Mucosa of descending colon (tissue), 3 donors: ENCODE measurements at regions not wholly inside any gene's neighbourhood (a gene's known extent, or its start where the extent isn't known, plus 50 kb on each side); places are given as distances from the start of the nearest gene placed in this dataset.
"Not testable (repeated sequence)": the region's sequence is repeated elsewhere in the genome, so short reads cannot be mapped to it uniquely, and the experiment has no call there.

Experiments
- ATAC-seq: fragments of 200-7000 bp; cut with Tn5 transposase; one replicate; pipeline ENCODE4 v1.9.1; 2020; ENCODE audit warnings: mild to moderate bottlenecking, moderate library complexity
- DNase-seq, 3 donors: peaks; one replicate each; pipeline ENCODE4 v3.0.0-alpha.2; 2020
- H3K36me3 ChIP-seq: fragments of 200-600 bp; one replicate; pipeline ENCODE4 v1.8.0; 2021; ENCODE audit warnings: low read depth, mild to moderate bottlenecking
- H3K4me1 ChIP-seq: fragments of 200-600 bp; one replicate; pipeline ENCODE4 v1.8.0; 2021; ENCODE audit warnings: low read depth, mild to moderate bottlenecking
- H3K4me3 ChIP-seq: fragments of 200-600 bp; one replicate; pipeline ENCODE4 v1.8.0; 2021; ENCODE audit warnings: mild to moderate bottlenecking
- H3K9me3 ChIP-seq: fragments of 200-600 bp; one replicate; pipeline ENCODE4 v1.8.0; 2021; ENCODE audit warnings: mild to moderate bottlenecking
- intact Hi-C, 2 donors: fragments of 100-400 bp; cut with DNase I in 1 of 2; cut with micrococcal nuclease in 1 of 2; formaldehyde crosslinking; loops; one replicate each; pipeline versions ENCODE4 v1.11.0 to v1.11.1; 2022; cut with DNase I, micrococcal nuclease
- donor health status: DM: no; HTN: no; CAD: no; lungs with moderate emphysema.
- donor health status: DM: no; HTN: no; CAD: no.
- donor health status: DM: no; HTN: yes; CAD: no.

DNA sequence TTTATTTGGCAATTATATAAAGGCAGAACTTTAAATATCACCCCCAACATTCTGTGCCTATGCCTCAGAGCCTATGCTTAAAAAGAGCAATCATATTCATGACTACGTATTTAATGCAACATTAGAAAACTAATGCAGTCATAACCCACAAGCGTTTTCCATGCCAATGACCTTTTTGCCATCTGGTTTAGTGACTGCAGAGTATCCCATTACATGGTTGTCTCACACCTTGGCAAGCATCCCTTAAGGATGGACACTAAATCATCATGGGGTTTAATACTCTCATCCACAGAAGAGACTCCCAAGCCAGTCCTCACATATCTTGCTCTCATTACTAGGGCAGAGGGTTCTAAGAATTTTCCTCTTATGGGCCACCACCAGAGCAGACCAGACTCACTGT is 188.2 kb upstream of the PLGLB2 start:
- H3K4me3 ChIP-seq, H3K4me1 ChIP-seq, DNase-seq, ATAC-seq, intact Hi-C loops, H3K9me3 ChIP-seq, H3K36me3 ChIP-seq: not testable (repeated sequence)

GRCh38 chr2:87565116-87565515 is 182.8 kb upstream of the PLGLB2 start:
- H3K9me3 ChIP-seq, ATAC-seq, H3K4me3 ChIP-seq, H3K36me3 ChIP-seq, intact Hi-C loops, H3K4me1 ChIP-seq, DNase-seq: not testable (repeated sequence)

DNA sequence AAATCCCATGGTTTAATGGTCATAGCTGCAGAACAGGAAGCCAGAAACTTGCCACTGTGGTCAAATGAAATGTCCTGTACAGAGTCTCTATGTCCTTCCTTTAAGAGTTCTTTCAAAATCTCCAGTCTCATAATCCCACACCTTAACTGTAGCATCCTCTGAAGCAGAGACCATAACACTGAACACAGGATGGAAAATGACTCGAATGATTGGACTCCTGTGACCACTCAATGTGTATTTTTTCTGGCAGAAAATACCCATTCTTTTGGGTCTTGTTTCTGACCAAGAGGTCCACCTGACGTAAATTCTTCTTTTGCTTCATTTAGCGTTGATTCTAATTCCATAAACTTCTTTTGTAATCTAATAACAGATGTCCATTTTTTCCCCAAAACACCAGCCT is 181.4 kb upstream of the PLGLB2 start:
- H3K4me1 ChIP-seq, H3K36me3 ChIP-seq, H3K4me3 ChIP-seq, ATAC-seq, DNase-seq, intact Hi-C loops, H3K9me3 ChIP-seq: not testable (repeated sequence)

- H3K9me3 ChIP-seq, H3K4me3 ChIP-seq, intact Hi-C loops, H3K4me1 ChIP-seq, ATAC-seq, H3K36me3 ChIP-seq, DNase-seq: not testable (repeated sequence)
Observed at GRCh38 chr2:87567093-87567492, 180.8 kb upstream of the PLGLB2 start.

DNA sequence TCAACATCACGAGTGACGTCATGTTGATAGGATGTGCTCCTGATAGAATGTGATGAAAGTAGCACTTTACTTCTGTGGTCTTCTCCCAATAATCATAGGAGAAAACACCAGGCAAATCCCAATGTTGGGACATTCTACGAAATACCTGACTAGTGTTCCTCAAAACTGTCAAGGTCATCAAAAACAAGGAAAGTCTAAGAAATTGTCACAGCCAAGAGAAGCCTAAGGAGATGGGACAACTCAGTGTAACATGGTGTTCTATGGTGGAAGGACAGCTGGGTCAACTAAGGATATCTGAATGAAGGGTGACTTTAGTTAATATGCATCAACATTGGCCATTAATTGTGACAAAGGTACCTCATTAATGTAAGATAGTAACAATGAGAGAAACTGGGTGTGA is 180.0 kb upstream of the PLGLB2 start:
- ATAC-seq, H3K36me3 ChIP-seq, DNase-seq, H3K4me1 ChIP-seq, intact Hi-C loops, H3K4me3 ChIP-seq, H3K9me3 ChIP-seq: not testable (repeated sequence)

DNA sequence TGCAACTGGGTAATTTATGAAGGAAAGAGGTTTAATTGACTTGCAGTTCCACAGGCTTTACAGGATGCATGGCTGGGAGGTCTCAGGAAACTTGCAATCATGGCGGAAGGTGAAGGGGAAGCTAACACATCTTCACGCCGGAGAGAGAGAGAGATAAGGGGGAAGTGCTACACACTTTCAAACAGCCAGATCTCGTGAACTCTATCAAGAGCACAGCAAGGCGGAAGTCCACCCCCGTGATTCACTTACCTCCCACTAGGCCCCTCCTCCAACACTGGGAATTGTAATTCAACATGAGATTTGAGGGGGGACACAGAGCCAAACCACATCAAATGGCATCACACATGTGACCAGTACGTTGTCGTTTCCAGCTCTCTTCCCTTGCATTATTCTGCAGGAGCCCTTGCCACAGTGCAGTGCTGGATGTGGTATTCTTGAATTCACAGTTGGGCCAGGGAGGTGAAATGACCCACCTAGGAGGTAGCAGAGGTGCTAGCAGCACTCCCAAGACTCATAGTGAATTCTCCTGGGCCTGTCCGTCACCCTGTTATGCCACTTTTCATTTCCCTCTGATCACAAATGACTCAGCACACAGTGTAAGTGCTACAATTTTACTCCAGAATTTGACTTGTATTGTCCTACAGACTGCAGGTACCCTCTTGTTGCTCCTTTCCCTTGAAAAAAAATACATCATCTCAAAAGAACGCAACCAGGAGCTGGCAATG is 179.2 kb upstream of the PLGLB2 start:
- DNase-seq, H3K4me1 ChIP-seq, H3K36me3 ChIP-seq, intact Hi-C loops, H3K9me3 ChIP-seq, H3K4me3 ChIP-seq: not testable (repeated sequence)
- peak; percentile 51 for ATAC-seq

DNA sequence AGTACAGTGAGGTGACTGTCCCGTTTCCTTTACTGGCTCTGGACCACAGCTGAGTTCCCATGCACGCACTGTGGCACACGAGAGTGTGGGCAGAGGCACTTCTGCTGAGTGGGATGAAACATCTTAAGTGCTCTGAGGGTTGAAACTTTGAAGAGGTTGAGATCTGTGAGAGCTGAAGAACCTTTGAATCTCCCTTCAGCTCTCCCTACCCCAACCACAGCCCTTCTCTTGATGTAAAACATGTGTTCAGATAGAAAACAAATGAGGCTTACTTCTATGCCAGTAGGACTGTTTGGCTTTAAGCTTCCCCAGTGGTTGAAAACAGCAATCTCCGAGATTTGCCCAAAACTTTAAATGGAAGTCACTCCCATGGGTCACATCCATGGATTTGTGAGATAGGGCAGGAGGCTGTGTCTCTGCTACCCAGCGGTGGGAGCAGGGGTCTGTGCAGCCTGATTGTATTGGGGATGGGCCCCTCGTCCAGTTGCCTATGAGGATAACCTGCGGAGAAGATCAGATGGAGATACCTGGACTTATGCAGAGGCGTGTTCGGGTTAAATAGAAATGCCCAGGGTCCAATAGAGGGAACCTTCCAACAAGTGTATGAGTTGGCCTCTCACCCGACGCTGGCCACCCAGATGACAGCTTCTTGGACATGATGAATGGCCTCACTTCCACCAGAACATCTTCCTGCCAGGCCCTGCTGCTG is 178.0 kb upstream of the PLGLB2 start:
- intact Hi-C loops, H3K4me1 ChIP-seq, H3K9me3 ChIP-seq, H3K4me3 ChIP-seq, H3K36me3 ChIP-seq, DNase-seq, ATAC-seq: not testable (repeated sequence)

DNA sequence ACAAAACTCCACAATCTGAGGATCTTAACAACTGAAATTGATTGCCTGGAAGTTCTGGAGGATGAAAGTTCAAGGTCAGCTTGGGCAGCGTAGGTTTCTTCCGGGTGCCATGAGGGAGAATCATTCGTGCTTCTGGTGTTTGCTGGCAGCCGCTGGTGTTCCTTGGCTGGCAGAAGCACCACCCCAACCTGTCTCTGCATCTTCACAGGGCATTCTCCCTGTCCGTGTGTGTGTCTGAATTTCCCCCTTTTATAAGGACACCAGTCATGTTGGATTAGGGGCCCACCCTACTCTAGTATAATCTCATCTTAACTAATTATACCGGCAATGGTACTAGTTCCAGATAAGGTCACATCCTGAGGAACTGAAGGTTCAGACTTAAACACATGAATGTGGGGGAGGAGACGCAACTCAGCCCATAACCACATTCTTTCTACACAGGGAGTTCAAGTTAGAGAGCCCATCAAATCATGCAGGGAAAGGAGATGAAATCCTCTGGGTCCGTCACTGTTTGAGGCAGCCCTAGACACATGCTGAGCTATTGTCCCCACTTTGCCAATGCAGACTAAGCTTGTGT is 175.9 kb upstream of the PLGLB2 start:
- intact Hi-C loops, H3K9me3 ChIP-seq, DNase-seq, H3K4me3 ChIP-seq, H3K36me3 ChIP-seq, H3K4me1 ChIP-seq, ATAC-seq: not testable (repeated sequence)

DNA sequence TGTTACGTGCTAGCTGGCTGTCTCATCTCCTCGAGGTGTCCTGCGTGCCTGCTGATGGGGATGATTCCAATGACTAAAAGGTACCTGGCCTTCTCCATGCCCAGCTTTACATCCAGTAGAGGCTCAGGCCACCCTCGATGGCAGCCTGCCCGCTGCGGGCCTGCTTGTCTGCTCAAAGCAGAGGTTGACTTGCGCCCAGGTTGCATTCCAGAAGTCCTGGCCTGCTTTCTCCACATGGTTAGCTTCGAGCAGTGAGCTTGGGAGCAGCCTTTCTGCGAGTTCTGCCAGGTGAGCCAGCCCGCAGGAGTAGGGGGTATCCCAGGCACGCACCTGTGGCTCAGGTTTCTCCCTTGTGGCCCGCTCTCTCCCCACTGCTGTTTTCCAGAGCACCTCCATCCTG is 175.0 kb upstream of the PLGLB2 start:
- not testable (repeated sequence) for ATAC-seq

DNA sequence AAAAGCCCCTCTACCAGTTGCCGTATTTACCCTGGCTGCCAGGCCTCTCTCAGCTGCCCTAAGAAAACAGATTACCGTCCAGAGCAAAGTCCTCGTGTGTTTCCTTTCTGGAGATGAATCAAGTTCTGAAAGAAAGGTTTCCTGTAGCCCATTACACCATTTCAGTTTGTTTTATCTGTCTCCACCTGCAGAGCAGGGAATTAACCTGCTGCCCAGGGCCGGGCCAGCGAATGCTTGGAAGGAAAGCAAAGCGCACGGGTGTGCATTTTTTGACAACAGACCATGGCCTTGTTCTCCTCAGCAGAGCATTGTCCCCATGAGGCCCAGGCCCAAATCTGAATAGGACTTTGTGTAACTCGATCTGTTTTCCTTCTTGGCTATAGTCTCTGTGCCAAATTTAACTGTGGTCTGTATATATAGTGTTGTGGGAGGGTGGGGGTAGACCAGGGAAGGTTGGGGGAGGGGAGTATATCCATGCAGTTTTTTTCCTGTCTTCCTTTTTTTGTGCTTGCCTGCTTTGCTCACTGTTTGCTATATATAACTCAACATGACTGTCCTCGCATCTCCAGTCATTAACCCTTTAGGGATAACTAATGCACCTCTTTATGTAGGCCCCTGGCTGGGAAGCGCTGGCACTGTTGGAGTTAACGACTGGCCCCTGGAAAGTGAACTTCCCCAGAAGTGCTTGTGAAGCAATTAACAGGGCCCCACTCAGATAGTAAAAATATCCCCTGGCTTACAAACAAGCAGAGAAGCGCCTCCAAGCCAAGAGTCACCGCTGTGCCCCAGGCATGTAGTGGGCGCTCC is 174.3 kb upstream of the PLGLB2 start:
- peak; percentile 58 for ATAC-seq
- intact Hi-C loops, H3K4me3 ChIP-seq, H3K9me3 ChIP-seq, H3K36me3 ChIP-seq, H3K4me1 ChIP-seq: not testable (repeated sequence)
- peak in 1 of 3 donors; percentile 12 for DNase-seq

More for the DNA sequence above, 175.0 kb upstream of the PLGLB2 start:
- H3K4me3 ChIP-seq, H3K36me3 ChIP-seq, DNase-seq, intact Hi-C loops, H3K4me1 ChIP-seq, H3K9me3 ChIP-seq: not testable (repeated sequence)

DNA sequence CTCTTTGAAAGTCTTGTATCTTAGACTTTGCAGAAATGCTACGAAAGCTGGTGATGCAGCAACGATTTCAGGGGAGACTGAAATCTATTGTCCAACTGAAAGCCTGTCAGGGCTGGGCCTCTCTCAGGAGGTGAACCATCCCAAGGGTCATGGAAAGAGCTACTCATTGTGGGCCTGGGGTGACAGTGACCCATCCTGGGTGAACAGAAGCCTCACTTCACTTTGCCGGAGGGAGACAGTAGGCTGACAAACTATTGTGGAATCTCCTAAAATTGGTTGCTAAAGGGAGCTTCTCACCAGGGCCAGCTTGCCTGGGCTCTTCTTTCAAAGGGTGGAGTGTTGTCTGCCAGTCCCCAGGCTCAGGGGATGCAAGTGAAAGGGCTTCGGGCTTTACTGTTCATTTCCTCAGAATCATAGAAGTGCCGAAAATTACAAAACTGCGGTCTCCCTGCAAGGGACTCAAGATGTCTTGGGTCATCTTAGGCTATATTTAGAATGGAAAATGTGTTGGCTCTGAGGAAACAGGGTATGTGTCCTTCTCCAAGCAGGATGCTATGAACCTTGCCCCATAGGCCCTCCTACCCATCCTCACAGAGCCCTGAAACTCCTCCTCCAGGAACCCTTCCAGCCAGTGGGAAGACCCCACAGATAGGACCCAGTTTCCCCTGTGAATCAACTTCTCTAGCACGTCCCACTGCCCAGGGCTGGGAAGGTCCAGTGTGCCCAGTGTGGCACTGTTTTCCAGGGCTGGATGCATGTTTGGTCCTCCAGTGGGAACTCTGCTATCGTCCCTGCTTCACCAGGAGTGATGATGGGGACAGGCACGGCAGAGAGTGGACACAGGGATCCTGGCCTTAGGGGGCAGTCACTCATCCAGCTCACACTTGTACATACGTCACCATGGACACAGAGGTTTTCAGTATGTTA is 173.4 kb upstream of the PLGLB2 start:
- H3K4me1 ChIP-seq, DNase-seq, H3K36me3 ChIP-seq, ATAC-seq, intact Hi-C loops, H3K9me3 ChIP-seq, H3K4me3 ChIP-seq: not testable (repeated sequence)

DNA sequence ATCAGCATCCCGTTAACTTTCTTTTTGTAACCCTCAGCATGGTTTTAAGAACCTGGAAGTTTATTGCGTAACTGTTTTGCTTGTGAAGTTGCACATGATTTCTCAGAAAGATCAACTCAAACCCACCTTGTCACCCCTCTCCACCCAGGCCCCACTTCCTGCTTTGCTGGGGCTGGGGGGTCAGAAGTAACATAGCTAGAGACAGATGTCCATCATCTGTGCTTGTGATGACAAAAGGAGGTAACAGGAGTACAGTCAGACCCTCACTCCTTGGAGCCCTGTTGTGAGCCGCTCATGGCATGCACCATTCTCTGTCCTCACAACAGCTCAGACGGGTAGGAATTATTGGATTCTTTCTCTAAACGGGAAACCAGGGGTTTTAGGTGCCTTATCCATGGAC is 172.7 kb upstream of the PLGLB2 start:
- H3K4me1 ChIP-seq, DNase-seq, H3K4me3 ChIP-seq, H3K36me3 ChIP-seq, ATAC-seq, H3K9me3 ChIP-seq, intact Hi-C loops: not testable (repeated sequence)

DNA sequence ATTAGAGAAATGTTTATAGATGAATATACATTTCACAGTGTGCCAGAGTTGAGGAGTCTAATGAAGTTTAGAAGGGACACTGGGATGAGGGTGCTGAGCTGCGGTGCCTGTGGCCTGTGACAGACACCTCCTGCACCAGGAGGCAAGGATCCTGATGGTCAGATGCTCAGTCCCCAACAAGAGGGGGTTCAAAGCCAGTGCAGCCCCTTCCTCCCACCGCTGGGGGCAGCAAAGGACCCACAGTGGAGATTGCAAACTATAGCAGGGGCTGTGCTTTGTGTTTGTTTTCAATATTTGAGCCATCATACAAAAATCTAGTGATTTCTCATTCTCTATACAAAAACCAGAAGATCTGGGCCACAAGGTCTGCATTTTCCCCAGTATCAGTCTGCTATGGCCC is 170.5 kb upstream of the PLGLB2 start:
- ATAC-seq, H3K36me3 ChIP-seq, DNase-seq, H3K4me1 ChIP-seq, intact Hi-C loops, H3K4me3 ChIP-seq, H3K9me3 ChIP-seq: not testable (repeated sequence)
